Kidney tubule cell (primary cell): ENCODE measurements at regions not wholly inside any gene's neighbourhood (a gene's known extent, or its start where the extent isn't known, plus 50 kb on each side); places are given as distances from the start of the nearest gene placed in this dataset.

Experiments used
- DNase-seq: peaks from one replicate; pipeline ENCODE4 v3.0.0-alpha.2; 2018; ENCODE audit warnings: low spot score

DNA sequence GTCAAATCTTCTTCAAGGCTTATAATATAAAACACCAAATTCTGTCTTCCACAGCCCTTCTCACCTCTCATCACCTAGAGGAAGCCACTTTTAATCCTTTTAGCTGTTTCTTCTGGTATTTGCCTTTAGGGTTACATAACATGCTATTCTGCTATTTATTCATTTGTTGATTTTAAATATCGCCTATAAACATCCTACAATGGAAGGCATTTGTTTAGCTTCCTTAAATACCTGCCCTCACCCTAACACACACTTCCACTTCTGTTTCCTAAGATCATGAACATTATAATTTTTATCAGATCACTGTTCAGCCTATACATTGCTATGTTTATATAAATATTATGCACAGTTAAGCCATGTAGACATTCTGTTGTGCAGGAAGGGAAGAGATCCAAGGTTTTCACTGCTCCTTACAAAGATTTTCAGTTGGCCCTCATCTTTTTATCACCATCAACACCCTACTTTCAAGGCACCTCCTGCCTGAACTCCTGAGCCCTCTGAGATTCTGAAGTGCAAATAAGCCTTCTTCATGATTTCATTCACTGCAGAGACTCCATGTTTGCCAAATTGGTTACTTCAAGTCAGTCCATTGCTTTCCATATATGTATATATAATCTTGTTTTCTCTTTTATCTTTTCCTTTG, 356.9 kb upstream of the ACTBL2 start:
- no peak for DNase-seq

GRCh38 chr5:57839025-57839424, 356.4 kb upstream of the ACTBL2 start:
- peak; percentile 58 for DNase-seq

DNA sequence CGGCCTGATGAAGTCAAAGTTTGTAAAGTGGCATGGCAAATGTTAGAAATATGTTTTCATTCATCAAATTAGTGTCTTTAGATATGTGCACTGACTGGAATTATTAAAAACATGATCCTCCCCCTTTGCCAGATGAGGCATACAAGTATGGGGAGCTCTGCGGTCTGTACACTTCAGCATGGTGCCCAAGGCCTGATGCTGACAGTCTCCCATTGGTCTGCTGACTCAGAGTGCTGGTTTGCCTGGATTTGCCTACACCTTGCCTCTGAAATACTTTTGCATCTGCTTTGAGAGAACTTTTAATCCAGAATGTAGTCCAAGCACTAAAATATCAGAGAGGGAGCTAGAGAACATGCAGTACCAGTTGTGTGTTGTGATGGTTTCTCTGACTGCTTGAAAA, 354.3 kb upstream of the ACTBL2 start:
- peak; percentile 37 for DNase-seq

- no peak for DNase-seq
Observed at GRCh38 chr5:57836331-57836730, 353.7 kb upstream of the ACTBL2 start.

DNA sequence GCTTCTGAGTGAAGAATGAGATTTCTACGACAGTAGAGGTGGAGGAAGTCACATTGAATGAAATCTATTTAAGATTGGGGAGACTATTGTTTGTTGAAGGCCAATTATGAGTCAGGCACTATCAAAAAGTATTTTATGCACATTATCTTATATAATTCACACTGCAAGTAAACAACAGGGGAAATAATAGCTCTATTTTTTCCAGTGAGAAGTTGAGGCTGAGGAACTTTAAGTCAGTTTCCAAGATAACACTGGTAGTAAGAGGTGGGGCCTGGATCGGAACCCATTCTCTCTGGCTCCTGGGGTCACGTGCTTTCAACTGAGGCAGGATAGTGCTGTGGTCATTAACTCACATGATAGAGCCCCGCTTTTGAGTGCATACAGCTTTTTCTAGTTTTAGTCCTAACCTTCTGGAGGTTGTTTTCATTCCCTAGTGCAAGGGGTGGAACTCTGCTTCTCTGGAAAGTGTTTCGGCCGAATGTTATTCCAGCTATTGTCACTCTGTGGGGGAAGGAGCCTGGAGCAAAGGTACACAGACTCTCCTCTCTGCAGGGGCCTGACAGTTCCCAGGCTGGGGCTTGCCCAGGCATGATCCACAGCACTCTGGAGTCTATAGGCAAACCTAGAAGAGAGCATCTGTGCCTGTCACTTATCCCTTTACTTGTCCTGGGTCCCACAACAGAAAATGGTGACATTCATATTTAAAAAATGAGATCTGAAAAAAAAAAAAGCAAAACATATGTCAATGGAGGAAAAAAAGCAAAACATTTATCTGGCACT, 352.4 kb upstream of the ACTBL2 start:
- peak; percentile 69 for DNase-seq

DNA sequence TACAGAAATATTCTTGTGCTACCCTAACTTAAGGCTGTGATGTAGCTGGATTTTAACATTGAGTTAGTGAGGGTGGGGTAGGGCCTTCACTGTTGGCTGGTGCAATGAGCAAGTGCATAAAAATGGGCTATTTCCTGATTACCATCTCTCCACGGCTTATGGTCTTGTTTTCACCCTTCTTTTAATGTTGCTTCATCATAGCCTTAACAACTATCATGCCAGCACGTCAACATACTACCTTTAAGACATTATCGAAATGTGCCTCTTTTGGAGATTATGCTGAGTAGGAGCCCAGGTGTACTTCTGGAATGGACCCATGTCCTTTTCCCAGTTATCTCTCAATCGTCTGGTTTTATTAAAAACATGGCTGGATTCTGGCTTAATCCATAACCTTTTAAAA, 350.9 kb upstream of the ACTBL2 start:
- peak; percentile 25 for DNase-seq

DNA sequence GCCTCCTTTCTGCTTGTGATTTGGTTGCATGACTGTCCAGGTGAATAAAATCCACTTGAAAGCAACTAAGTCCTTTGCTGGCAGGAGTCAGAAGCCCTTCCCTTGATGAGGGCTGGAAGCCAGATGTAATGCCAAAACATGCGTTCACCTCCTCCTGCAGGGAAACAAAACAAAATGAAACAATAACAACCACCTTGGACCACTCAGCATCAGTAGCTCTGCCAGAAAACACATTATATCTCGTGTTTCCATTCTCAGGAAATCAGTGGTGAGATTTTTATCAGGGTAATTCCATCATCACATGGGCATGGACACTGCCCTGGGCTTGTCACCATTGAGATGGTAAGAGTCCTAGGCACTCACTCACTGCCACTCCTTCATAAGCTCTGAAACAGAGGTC, 350.3 kb upstream of the ACTBL2 start:
- peak; percentile 15 for DNase-seq

GRCh38 chr5:57831932-57832331, 349.3 kb upstream of the ACTBL2 start:
- DNase-seq: peak; percentile 52

GRCh38 chr5:57831090-57831489, 348.5 kb upstream of the ACTBL2 start:
- DNase-seq: no peak

DNA sequence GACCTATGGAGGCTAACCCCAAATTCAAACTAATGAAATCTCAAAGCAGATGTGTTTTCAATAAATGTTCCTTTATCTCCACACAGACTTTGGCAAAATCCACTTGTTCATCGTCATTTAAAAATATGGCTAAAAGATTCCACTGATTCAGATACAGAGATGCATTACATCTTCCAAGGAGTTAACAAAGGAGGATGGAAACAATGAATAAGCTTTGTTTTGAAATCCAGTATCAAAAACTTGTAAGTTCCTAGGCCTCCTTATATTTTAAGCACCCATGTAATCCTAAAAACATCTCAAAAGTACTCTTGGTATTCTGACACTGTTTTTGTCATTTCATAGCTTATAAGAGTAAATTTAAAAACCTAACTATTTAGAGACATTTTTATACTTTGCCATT, 345.6 kb upstream of the ACTBL2 start:
- DNase-seq: no peak

GRCh38 chr5:57825031-57825686, 342.5 kb upstream of the ACTBL2 start:
- peak; percentile 100 for DNase-seq

DNA sequence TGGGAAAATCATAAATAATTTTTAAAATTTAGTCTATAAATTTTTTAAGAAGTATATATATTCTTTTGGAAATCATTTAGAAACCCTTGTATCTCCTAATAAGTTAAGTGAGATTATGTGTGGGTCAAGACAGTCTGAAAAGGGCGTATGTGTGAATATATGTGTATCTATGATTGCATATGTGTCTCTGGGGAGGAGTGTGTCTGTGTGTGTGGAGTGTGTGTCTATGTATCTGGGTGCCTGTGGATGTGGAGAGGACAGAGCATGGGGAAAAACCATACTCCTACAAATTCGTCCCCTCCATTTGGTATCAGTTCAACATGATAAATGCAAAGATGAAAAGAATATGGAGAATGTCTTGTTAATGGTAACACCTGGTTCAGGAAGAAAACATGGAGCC, 342.0 kb upstream of the ACTBL2 start:
- no peak for DNase-seq

DNA sequence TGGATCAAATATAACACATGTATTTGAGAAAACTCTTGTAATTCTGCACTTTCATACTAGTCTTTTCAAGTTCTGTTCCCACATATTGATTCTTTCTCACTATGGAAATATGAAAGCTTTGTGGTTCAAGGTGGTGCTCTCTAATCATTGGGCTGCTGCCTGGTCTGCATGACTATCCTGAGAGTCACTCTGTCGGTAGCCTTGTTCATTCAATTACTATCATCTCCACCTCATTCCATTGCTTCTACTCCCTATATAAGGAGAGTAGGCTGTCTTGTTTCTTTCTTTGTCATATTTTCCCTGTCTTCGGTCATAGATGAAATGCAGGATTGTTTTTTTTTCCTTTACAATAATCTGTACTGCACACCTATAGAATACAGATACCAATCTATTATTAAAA, 341.4 kb upstream of the ACTBL2 start:
- peak; percentile 98 for DNase-seq

GRCh38 chr5:57822651-57823050, 340.0 kb upstream of the ACTBL2 start:
- peak; percentile 19 for DNase-seq

DNA sequence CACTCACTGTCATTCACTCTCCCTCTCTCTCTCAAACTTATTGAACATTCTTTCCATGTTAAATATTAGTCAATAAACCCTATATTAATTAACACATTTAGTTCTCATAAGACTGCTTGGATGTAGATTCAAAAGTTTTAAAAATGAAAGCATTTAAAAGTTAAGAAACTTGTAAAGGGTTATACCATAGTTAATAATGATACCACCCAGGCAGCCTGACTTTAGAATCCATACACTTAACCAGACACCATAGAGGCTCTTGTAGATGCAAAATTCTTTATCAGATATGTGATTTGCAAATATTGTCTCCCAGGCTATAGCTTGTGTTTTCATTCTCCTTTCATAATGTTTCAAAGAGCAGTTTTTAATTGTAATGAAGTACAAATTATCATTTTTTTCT, 335.8 kb upstream of the ACTBL2 start:
- DNase-seq: no peak

GRCh38 chr5:57817924-57818323, 335.3 kb upstream of the ACTBL2 start:
- DNase-seq: no peak

DNA sequence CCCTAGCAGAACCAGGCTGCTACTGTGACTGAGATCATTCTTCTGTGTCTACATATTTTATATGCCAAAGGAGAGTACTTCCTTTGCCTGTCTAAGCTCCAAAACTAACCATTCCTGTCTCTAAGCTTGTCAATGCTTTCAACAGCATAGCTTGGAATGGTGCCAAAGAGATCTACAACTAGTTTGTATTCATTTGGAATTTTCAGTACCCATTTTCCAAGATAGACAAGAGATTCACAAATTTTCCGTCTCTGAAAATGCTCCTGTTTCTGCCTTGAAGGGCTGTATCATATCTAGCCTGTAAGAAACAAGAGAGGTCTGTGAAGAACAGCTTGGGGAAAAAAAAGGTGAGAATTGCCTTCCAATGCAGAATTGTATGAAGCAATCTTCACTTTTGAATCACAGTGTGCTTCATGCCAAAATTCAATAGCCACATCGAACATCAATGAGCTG, 334.4 kb upstream of the ACTBL2 start:
- DNase-seq: peak; percentile 80

DNA sequence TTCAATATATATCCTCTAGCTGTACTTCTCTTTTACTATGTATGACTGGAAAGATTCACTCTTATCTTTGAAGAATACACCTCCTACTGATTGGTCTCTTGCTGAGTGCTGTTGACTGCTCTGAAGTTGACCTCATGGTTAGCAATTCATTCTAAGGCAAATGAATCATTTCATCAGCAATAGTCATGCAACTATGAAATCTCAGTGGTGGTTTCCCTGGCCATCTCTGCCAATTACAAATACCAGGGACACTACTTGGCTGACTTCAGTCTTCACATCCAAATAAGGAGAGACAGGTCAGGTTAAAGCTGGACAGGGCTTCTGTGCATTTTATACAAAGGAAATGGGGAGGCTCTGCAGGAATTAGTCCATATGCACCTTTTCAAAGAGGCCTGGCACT, 333.5 kb upstream of the ACTBL2 start:
- peak; percentile 99 for DNase-seq

- DNase-seq: peak; percentile 72
Observed at GRCh38 chr5:57805732-57806131, 323.1 kb upstream of the ACTBL2 start.

GRCh38 chr5:57805170-57805569, 322.6 kb upstream of the ACTBL2 start:
- DNase-seq: no peak

DNA sequence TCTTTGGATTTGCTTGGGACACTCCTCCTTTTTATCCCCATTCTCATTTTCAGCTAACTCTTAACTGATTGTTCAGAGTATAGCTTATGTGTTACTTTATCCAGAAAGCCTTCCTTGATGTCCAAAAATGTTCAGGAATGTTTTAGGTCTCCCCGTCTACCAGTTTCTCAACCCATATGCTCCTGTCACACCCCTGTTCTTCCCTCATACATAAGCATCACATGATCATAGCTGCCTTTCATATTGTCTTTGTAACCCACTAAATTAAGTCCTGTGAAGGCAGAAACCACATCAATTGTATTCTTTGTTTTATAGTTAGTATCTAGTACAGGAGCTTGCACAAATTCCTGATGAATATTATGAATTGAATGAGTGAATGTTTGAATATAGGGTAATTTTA, 321.9 kb upstream of the ACTBL2 start:
- DNase-seq: no peak

GRCh38 chr5:57804007-57804444, 321.4 kb upstream of the ACTBL2 start:
- peak; percentile 83 for DNase-seq

DNA sequence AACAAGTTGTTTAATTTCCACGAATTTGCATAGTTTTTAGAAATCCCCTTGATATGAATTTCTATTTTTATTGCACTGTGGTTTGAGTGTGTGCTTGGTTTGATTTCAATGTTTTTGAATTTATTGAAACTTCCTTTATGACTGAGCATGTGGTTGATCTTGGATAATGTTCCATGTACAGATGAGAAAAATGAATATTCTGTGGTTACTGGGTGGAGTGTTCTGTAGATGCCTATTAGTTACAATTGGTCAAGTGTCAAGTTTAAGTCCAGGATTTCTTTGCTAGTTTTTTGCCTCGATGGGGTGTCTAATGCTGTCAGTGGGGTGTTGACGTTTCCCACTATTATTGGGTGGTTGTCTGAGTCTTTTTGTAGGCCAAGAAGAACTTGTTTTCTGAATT, 319.5 kb upstream of the ACTBL2 start:
- DNase-seq: no peak
